MM.1S (cell line): ENCODE measurements at regions not wholly inside any gene's neighbourhood (a gene's known extent, or its start where the extent isn't known, plus 50 kb on each side); places are given as distances from the start of the nearest gene placed in this dataset.

Experiments
- DNase-seq: peaks from one replicate; pipeline ENCODE4 v3.0.0-alpha.2; 2015
- H2AFZ ChIP-seq: fragments of 300-600 bp; sonication (generic); 2 replicates; pipeline ENCODE4 v1.6.0; 2016; ENCODE audit warnings: antibody characterized with exemption, low read length
- H3F3A ChIP-seq: fragments of 300-600 bp; sonication (generic); 2 replicates; pipeline ENCODE4 v1.6.1; 2016; ENCODE audit warnings: mild to moderate bottlenecking, antibody characterized with exemption, low read length, moderate library complexity, mixed read lengths; ENCODE audit not compliant: insufficient read depth
- H3K27ac ChIP-seq: fragments of 300-600 bp; sonication (generic); 2 replicates; pipeline ENCODE4 v1.5.1; 2016; ENCODE audit warnings: mild to moderate bottlenecking, low read length
- H3K27me3 ChIP-seq: fragments of 300-600 bp; sonication (generic); replicated peaks from 2 replicates; pipeline ENCODE4 v1.6.0; 2016; ENCODE audit warnings: low read length; ENCODE audit not compliant: insufficient read depth
- H3K36me3 ChIP-seq: fragments of 300-600 bp; sonication (generic); replicated peaks from 2 replicates; pipeline ENCODE4 v1.6.1; 2016; ENCODE audit warnings: mild to moderate bottlenecking, low read length, mixed read lengths; ENCODE audit not compliant: insufficient read depth
- H3K4me1 ChIP-seq: fragments of 300-600 bp; sonication (generic); 2 replicates; pipeline ENCODE4 v1.6.1; 2016; ENCODE audit warnings: low read length, mixed read lengths
- H3K4me2 ChIP-seq: fragments of 300-600 bp; sonication (generic); 2 replicates; pipeline ENCODE4 v1.6.0; 2016; ENCODE audit warnings: low read depth, low read length
- H3K4me3 ChIP-seq: fragments of 300-600 bp; sonication (generic); 2 replicates; pipeline ENCODE4 v1.5.1; 2016; ENCODE audit warnings: low read length, mixed read lengths
- H3K79me2 ChIP-seq: fragments of 300-600 bp; sonication (generic); 2 replicates; pipeline ENCODE4 v1.6.1; 2016; ENCODE audit warnings: mixed run types, low read length, mixed read lengths
- H3K9ac ChIP-seq: fragments of 300-600 bp; sonication (generic); 2 replicates; pipeline ENCODE4 v1.6.1; 2016; ENCODE audit warnings: low read length, mixed read lengths
- H3K9me2 ChIP-seq: fragments of 300-600 bp; sonication (generic); replicated peaks from 2 replicates; pipeline ENCODE4 v1.6.1; 2016; ENCODE audit warnings: mild to moderate bottlenecking, low read length, mixed read lengths; ENCODE audit not compliant: insufficient read depth
- H3K9me3 ChIP-seq: fragments of 300-600 bp; sonication (generic); replicated peaks from 2 replicates; pipeline ENCODE4 v1.6.1; 2016; ENCODE audit warnings: mild to moderate bottlenecking, low read length, mixed read lengths; ENCODE audit not compliant: insufficient read depth
- H4K20me1 ChIP-seq: fragments of 300-600 bp; sonication (generic); 2 replicates; pipeline ENCODE4 v1.6.1; 2016; ENCODE audit warnings: mild to moderate bottlenecking, low read length, moderate library complexity, mixed read lengths; ENCODE audit not compliant: insufficient read depth
- CTCF ChIP-seq: fragments of 300-600 bp; sonication (generic); IDR thresholded peaks from 2 replicates; pipeline ENCODE4 v1.5.1; 2016; ENCODE audit warnings: antibody characterized with exemption, low read length, mixed read lengths
- EZH2 ChIP-seq: fragments of 300-600 bp; sonication (generic); optimal IDR thresholded peaks from 2 replicates; pipeline ENCODE3; 2017; ENCODE audit warnings: low read depth, mild to moderate bottlenecking, antibody characterized with exemption, low read length, mixed read lengths
- EZH2phosphoT487 ChIP-seq: fragments of 300-600 bp; sonication (generic); IDR thresholded peaks from 2 replicates; pipeline ENCODE4 v1.6.1; 2018; ENCODE audit warnings: antibody characterized with exemption, low read length

GRCh38 chr3:152760024-152760563 lies 74.8 kb upstream of the P2RY1 start:
- H3K27ac ChIP-seq, result no peak overlapping the region
- no peak for TF ChIP-seq EZH2
- TF ChIP-seq EZH2phosphoT487, result no peak
- TF ChIP-seq CTCF, result no peak
- H3K9me2 ChIP-seq, result no peaks in the 10 kb centered on the region
- H3K27me3 ChIP-seq, result no peaks in the 10 kb centered on the region
- H2AFZ ChIP-seq, result no peak overlapping the region
- no peaks in the 10 kb centered on the region for H3F3A ChIP-seq
- no peaks in the 10 kb centered on the region for H3K4me1 ChIP-seq
- DNase-seq, result no peak
- H3K79me2 ChIP-seq, result no peaks in the 10 kb centered on the region
- H3K9ac ChIP-seq, result no peak overlapping the region
- H3K4me2 ChIP-seq, result no peak overlapping the region
- H3K36me3 ChIP-seq, result no peaks in the 10 kb centered on the region
- H4K20me1 ChIP-seq, result no peaks in the 10 kb centered on the region
- no peaks in the 10 kb centered on the region for H3K9me3 ChIP-seq
- H3K4me3 ChIP-seq, result no peak overlapping the region

GRCh38 chr3:152760591-152760990 lies 74.3 kb upstream of the P2RY1 start:
- H3K9me3 ChIP-seq, result no peaks in the 10 kb centered on the region
- H3K27ac ChIP-seq, result no peak overlapping the region
- H3K4me1 ChIP-seq, result no peaks in the 10 kb centered on the region
- H2AFZ ChIP-seq, result no peak overlapping the region
- no peaks in the 10 kb centered on the region for H3K79me2 ChIP-seq
- TF ChIP-seq EZH2phosphoT487 (no peak), CTCF (no peak), EZH2 (no peak)
- H3K36me3 ChIP-seq, result no peaks in the 10 kb centered on the region
- no peaks in the 10 kb centered on the region for H3K9me2 ChIP-seq
- H3K9ac ChIP-seq, result no peak overlapping the region
- no peaks in the 10 kb centered on the region for H4K20me1 ChIP-seq
- DNase-seq, result no peak
- H3K4me2 ChIP-seq, result no peak overlapping the region
- H3F3A ChIP-seq, result no peaks in the 10 kb centered on the region
- no peaks in the 10 kb centered on the region for H3K27me3 ChIP-seq
- H3K4me3 ChIP-seq, result no peak overlapping the region

- H3K9me2 ChIP-seq, result no peaks in the 10 kb centered on the region
- no peaks in the 10 kb centered on the region for H3K4me1 ChIP-seq
- no peak overlapping the region for H3K4me3 ChIP-seq
- H2AFZ ChIP-seq, result no peak overlapping the region
- no peak overlapping the region for H3K4me2 ChIP-seq
- DNase-seq, result no peak
- H3K36me3 ChIP-seq, result no peaks in the 10 kb centered on the region
- no peaks in the 10 kb centered on the region for H3K79me2 ChIP-seq
- H3K27me3 ChIP-seq, result no peaks in the 10 kb centered on the region
- no peak overlapping the region for H3K27ac ChIP-seq
- no peaks in the 10 kb centered on the region for H3K9me3 ChIP-seq
- TF ChIP-seq EZH2, result no peak
- TF ChIP-seq EZH2phosphoT487, result no peak
- TF ChIP-seq CTCF, result no peak
- no peaks in the 10 kb centered on the region for H3F3A ChIP-seq
- H3K9ac ChIP-seq, result no peak overlapping the region
- H4K20me1 ChIP-seq, result no peaks in the 10 kb centered on the region
Measured at GRCh38 chr3:152768478-152768877, 66.5 kb upstream of the P2RY1 start.
